Tibial nerve (tissue), 3 donors: ENCODE measurements at regions not wholly inside any gene's neighbourhood (a gene's known extent, or its start where the extent isn't known, plus 50 kb on each side); places are given as distances from the start of the nearest gene placed in this dataset.

Source experiments
- CTCF ChIP-seq, 5 experiments: fragments of 200-600 bp in 3 of 5; fragments of 450-650 bp in 2 of 5; sonication (generic) in 3 of 5; IDR thresholded peaks; one replicate each; pipeline ENCODE4 v1.5.1; 2016 to 2019; ENCODE audit warnings: antibody characterized with exemption in 5 of 5, mild to moderate bottlenecking in 3 of 5, moderate library complexity in 2 of 5
- POLR2A ChIP-seq, 2 donors: fragments of 450-650 bp; IDR thresholded peaks; one replicate each; pipeline ENCODE4 v1.6.1; 2017; ENCODE audit warnings: antibody characterized with exemption in 2 of 2, mild to moderate bottlenecking in 2 of 2, moderate library complexity in 2 of 2

GRCh38 chr12:127570793-127571360, 696.1 kb upstream of the TMEM132C start:
- TF ChIP-seq CTCF (IDR thresholded peaks at IDR 0.05), result no peak
- no peak for TF ChIP-seq POLR2A (IDR thresholded peaks at IDR 0.05)
